ENCODE measurements at regions not wholly inside any gene's neighbourhood (a gene's known extent, or its start where the extent isn't known, plus 50 kb on each side); places are given as distances from the start of the nearest gene placed in this dataset.

GRCh38 chr3:102063572-102063971 is 214.3 kb downstream of the NFKBIZ start:
- ChIA-PET POLR2A (no interaction called here), CTCF (no interaction called here)
- H3K4me3 ChIP-seq (ENCODE audit: low read depth, low read length) = no peak overlapping the region
- DNase-seq (ENCODE audit: low read depth, low spot score) = no peak
- TF ChIP-seq CTCF (IDR thresholded peaks at IDR 0.05; ENCODE audit: insufficient read depth, low read length, missing control alignments) = no peak

- no peak overlapping the region for H3K4me3 ChIP-seq (ENCODE audit: low read depth, low read length)
- no peak for DNase-seq (ENCODE audit: low read depth, low spot score)
- POLR2A ChIA-PET = no interaction called here
- CTCF ChIA-PET = no interaction called here
- TF ChIP-seq CTCF (IDR thresholded peaks at IDR 0.05; ENCODE audit: insufficient read depth, low read length, missing control alignments) = no peak
Measured at GRCh38 chr3:102066470-102066869, 217.2 kb downstream of the NFKBIZ start.

GRCh38 chr3:102068327-102068726 is 219.0 kb downstream of the NFKBIZ start:
- ChIA-PET POLR2A (no interaction called here), CTCF (no interaction called here)
- no peak for TF ChIP-seq CTCF (IDR thresholded peaks at IDR 0.05; ENCODE audit: insufficient read depth, low read length, missing control alignments)
- no peak overlapping the region for H3K4me3 ChIP-seq (ENCODE audit: low read depth, low read length)
- DNase-seq (ENCODE audit: low read depth, low spot score) = no peak

- ChIA-PET POLR2A (no interaction called here), CTCF (interaction anchor here (1.9 kb wide), 1 partner anchor 16 kb away, joined by 6 read pairs; no protein-coding TSS in a partner anchor)
- no peak for TF ChIP-seq CTCF (IDR thresholded peaks at IDR 0.05; ENCODE audit: insufficient read depth, low read length, missing control alignments)
- H3K4me3 ChIP-seq (ENCODE audit: low read depth, low read length) = no peak overlapping the region
- DNase-seq (ENCODE audit: low read depth, low spot score) = no peak
Measured at GRCh38 chr3:102068736-102069135, 219.4 kb downstream of the NFKBIZ start.

GRCh38 chr3:102069211-102069662 is 219.9 kb downstream of the NFKBIZ start:
- DNase-seq (ENCODE audit: low read depth, low spot score) = no peak
- ChIA-PET CTCF (interaction anchor here (1.9 kb wide), 1 partner anchor 15 kb away, joined by 6 read pairs; no protein-coding TSS in a partner anchor), POLR2A (no interaction called here)
- no peak for TF ChIP-seq CTCF (IDR thresholded peaks at IDR 0.05; ENCODE audit: insufficient read depth, low read length, missing control alignments)
- no peak overlapping the region for H3K4me3 ChIP-seq (ENCODE audit: low read depth, low read length)

GRCh38 chr3:102074946-102075345 is 225.6 kb downstream of the NFKBIZ start:
- POLR2A ChIA-PET = no interaction called here
- no peak for TF ChIP-seq CTCF (IDR thresholded peaks at IDR 0.05; ENCODE audit: insufficient read depth, low read length, missing control alignments)
- no peak for DNase-seq (ENCODE audit: low read depth, low spot score)

More at GRCh38 chr3:102074946-102075345, 225.6 kb downstream of the NFKBIZ start:
- CTCF ChIA-PET = no interaction called here
- H3K4me3 ChIP-seq (ENCODE audit: low read depth, low read length) = no peak overlapping the region

Data from AG04449 (cell line).